Suprapubic skin (tissue), 4 donors: ENCODE measurements at regions not wholly inside any gene's neighbourhood (a gene's known extent, or its start where the extent isn't known, plus 50 kb on each side); places are given as distances from the start of the nearest gene placed in this dataset.

Experiments used
- EP300 ChIP-seq: sonication (generic); formaldehyde crosslinking; IDR thresholded peaks from one replicate; pipeline ENCODE4 v1.6.1; 2017; ENCODE audit warnings: antibody characterized with exemption
- POLR2A ChIP-seq, 2 donors: fragments of 450-650 bp; IDR thresholded peaks; one replicate each; pipeline ENCODE4 v1.6.1; 2017; ENCODE audit warnings: antibody characterized with exemption in 2 of 2, mild to moderate bottlenecking in 2 of 2, moderate library complexity in 2 of 2
- POLR2AphosphoS5 ChIP-seq, 3 donors: sonication (generic); formaldehyde crosslinking; IDR thresholded peaks; one replicate each; pipeline ENCODE4 v1.6.1; 2017; ENCODE audit warnings: antibody characterized with exemption in 3 of 3
- TF ChIP-seq, protein P1 (sequence below), 2 donors: fragments of 200-600 bp in 1 of 2; fragments of 450-650 bp in 1 of 2; sonication (generic) in 1 of 2; IDR thresholded peaks; one replicate each; pipeline ENCODE4 v1.5.1; 2016 to 2019; ENCODE audit warnings: antibody characterized with exemption in 2 of 2, mild to moderate bottlenecking in 1 of 2, moderate library complexity in 1 of 2

DNA sequence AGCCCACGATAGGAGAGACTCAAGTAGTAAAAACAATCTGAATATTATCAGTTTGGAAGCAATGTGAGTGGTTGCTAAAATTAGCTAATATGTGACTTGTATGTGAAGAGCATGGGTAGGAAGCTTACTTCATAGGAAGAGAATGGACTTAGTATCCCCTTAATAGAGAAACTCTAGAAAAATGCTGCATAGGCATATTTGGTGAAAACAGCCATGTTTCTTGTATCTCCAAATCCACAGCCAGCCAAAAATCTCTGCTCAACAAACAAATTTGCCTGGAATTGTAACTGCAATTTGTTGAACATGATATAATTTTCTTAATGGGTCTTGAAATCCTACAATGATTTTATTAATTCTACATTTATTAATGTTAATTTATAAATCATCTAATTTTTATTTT is 1252.9 kb upstream of the TMEM132C start:
- TF ChIP-seq POLR2A (IDR thresholded peaks at IDR 0.05) (no peak), POLR2AphosphoS5 (IDR thresholded peaks at IDR 0.05) (no peak), EP300 (no peak)
- TF ChIP-seq, protein P1, sequence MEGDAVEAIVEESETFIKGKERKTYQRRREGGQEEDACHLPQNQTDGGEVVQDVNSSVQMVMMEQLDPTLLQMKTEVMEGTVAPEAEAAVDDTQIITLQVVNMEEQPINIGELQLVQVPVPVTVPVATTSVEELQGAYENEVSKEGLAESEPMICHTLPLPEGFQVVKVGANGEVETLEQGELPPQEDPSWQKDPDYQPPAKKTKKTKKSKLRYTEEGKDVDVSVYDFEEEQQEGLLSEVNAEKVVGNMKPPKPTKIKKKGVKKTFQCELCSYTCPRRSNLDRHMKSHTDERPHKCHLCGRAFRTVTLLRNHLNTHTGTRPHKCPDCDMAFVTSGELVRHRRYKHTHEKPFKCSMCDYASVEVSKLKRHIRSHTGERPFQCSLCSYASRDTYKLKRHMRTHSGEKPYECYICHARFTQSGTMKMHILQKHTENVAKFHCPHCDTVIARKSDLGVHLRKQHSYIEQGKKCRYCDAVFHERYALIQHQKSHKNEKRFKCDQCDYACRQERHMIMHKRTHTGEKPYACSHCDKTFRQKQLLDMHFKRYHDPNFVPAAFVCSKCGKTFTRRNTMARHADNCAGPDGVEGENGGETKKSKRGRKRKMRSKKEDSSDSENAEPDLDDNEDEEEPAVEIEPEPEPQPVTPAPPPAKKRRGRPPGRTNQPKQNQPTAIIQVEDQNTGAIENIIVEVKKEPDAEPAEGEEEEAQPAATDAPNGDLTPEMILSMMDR (IDR thresholded peaks at IDR 0.05): no peak
